ENCODE measurements at regions not wholly inside any gene's neighbourhood (a gene's known extent, or its start where the extent isn't known, plus 50 kb on each side); places are given as distances from the start of the nearest gene placed in this dataset.

- DNase-seq (ENCODE audit: low read depth in 1 of 2, low spot score in 1 of 2): no peak
- no peak overlapping the region for H3K4me3 ChIP-seq (replicated peaks; ENCODE audit: insufficient read depth, low read length)
- TF ChIP-seq, protein P1, sequence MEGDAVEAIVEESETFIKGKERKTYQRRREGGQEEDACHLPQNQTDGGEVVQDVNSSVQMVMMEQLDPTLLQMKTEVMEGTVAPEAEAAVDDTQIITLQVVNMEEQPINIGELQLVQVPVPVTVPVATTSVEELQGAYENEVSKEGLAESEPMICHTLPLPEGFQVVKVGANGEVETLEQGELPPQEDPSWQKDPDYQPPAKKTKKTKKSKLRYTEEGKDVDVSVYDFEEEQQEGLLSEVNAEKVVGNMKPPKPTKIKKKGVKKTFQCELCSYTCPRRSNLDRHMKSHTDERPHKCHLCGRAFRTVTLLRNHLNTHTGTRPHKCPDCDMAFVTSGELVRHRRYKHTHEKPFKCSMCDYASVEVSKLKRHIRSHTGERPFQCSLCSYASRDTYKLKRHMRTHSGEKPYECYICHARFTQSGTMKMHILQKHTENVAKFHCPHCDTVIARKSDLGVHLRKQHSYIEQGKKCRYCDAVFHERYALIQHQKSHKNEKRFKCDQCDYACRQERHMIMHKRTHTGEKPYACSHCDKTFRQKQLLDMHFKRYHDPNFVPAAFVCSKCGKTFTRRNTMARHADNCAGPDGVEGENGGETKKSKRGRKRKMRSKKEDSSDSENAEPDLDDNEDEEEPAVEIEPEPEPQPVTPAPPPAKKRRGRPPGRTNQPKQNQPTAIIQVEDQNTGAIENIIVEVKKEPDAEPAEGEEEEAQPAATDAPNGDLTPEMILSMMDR (IDR thresholded peaks at IDR 0.05; ENCODE audit: insufficient read depth, low read length): no peak
- TF ChIP-seq SPI1 (IDR thresholded peaks at IDR 0.05; ENCODE audit: borderline replicate concordance, low read depth) (no peak), POLR2AphosphoS5 (IDR thresholded peaks at IDR 0.05; ENCODE audit: low read depth) (no peak), GABPA (IDR thresholded peaks at IDR 0.05; ENCODE audit: low read depth) (no peak)
- TF ChIP-seq, protein P2, sequence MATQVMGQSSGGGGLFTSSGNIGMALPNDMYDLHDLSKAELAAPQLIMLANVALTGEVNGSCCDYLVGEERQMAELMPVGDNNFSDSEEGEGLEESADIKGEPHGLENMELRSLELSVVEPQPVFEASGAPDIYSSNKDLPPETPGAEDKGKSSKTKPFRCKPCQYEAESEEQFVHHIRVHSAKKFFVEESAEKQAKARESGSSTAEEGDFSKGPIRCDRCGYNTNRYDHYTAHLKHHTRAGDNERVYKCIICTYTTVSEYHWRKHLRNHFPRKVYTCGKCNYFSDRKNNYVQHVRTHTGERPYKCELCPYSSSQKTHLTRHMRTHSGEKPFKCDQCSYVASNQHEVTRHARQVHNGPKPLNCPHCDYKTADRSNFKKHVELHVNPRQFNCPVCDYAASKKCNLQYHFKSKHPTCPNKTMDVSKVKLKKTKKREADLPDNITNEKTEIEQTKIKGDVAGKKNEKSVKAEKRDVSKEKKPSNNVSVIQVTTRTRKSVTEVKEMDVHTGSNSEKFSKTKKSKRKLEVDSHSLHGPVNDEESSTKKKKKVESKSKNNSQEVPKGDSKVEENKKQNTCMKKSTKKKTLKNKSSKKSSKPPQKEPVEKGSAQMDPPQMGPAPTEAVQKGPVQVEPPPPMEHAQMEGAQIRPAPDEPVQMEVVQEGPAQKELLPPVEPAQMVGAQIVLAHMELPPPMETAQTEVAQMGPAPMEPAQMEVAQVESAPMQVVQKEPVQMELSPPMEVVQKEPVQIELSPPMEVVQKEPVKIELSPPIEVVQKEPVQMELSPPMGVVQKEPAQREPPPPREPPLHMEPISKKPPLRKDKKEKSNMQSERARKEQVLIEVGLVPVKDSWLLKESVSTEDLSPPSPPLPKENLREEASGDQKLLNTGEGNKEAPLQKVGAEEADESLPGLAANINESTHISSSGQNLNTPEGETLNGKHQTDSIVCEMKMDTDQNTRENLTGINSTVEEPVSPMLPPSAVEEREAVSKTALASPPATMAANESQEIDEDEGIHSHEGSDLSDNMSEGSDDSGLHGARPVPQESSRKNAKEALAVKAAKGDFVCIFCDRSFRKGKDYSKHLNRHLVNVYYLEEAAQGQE (IDR thresholded peaks at IDR 0.05; ENCODE audit: insufficient replicate concordance, low read depth): no peak
- H3K27ac ChIP-seq (replicated peaks): no peak overlapping the region
- H3K27me3 ChIP-seq (ENCODE audit: insufficient read depth, poor library complexity, severe bottlenecking): no peaks in the 10 kb centered on the region
Observed at GRCh38 chr6:80720824-80721223, 614.4 kb downstream of the BCKDHB start.

DNA sequence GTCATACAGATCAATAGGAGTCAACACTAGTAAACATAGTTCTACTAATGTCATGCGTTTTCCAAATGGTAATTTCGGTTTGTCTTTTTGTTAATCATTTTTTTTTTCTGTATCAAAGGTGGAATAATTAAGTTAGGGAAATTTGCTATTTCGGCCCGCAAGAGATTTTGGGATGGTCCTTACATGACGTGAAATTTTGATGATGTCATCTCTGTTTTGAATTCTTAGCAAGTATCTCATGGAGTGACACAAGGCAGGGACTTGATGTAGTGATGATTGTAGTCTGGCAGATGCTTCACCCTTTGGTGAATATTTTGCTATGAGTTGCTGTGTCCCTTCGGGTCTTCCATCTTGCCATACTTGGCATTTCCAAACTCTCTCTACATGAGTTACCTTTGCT, 608.0 kb downstream of the BCKDHB start:
- H3K27me3 ChIP-seq (ENCODE audit: insufficient read depth, poor library complexity, severe bottlenecking): no peaks in the 10 kb centered on the region
- no peak overlapping the region for H3K27ac ChIP-seq (replicated peaks)
- no peak overlapping the region for H3K4me3 ChIP-seq (replicated peaks; ENCODE audit: insufficient read depth, low read length)
- TF ChIP-seq POLR2AphosphoS5 (IDR thresholded peaks at IDR 0.05; ENCODE audit: low read depth) (no peak), SPI1 (IDR thresholded peaks at IDR 0.05; ENCODE audit: borderline replicate concordance, low read depth) (no peak), GABPA (IDR thresholded peaks at IDR 0.05; ENCODE audit: low read depth) (no peak)
- TF ChIP-seq, protein P1 (IDR thresholded peaks at IDR 0.05; ENCODE audit: insufficient read depth, low read length): no peak
- DNase-seq (ENCODE audit: low read depth in 1 of 2, low spot score in 1 of 2): no peak

GRCh38 chr6:80698459-80698858, 592.0 kb downstream of the BCKDHB start:
- DNase-seq (ENCODE audit: low read depth in 1 of 2, low spot score in 1 of 2): no peak

DNA sequence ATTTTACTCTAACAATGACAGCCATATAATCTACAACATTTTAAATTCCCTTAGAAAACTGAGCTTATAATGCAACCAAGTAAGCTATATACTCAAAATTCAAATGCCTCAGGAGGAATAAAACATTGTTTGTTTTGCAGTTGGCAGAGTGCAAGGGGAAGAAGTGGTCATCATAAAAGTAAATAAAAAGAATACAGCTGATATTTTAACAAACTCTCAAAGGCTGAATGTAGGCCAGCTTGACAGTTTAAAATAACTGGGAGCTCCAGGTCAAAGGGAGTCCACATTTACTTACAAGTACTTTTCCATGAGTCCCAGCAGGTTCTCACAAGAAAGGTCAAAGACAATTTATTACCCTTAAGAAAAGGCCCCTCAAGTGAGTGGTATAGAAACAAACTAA, 589.8 kb downstream of the BCKDHB start:
- Histone ChIP-seq H3K27me3 (ENCODE audit: insufficient read depth, poor library complexity, severe bottlenecking) (no peaks in the 10 kb centered on the region), H3K4me3 (replicated peaks; ENCODE audit: insufficient read depth, low read length) (no peak overlapping the region), H3K27ac (replicated peaks) (no peak overlapping the region)
- no peak for DNase-seq (ENCODE audit: low read depth in 1 of 2, low spot score in 1 of 2)
- TF ChIP-seq GABPA (IDR thresholded peaks at IDR 0.05; ENCODE audit: low read depth): no peak
- no peak for TF ChIP-seq SPI1 (IDR thresholded peaks at IDR 0.05; ENCODE audit: borderline replicate concordance, low read depth)
- no peak for TF ChIP-seq POLR2AphosphoS5 (IDR thresholded peaks at IDR 0.05; ENCODE audit: low read depth)
- TF ChIP-seq, protein P1 (IDR thresholded peaks at IDR 0.05; ENCODE audit: insufficient read depth, low read length): no peak
- TF ChIP-seq, protein P2 (IDR thresholded peaks at IDR 0.05; ENCODE audit: insufficient replicate concordance, low read depth): no peak

More at GRCh38 chr6:80698459-80698858, 592.0 kb downstream of the BCKDHB start:
- H3K4me3 ChIP-seq (replicated peaks; ENCODE audit: insufficient read depth, low read length): no peak overlapping the region
- TF ChIP-seq POLR2AphosphoS5 (IDR thresholded peaks at IDR 0.05; ENCODE audit: low read depth) (no peak), GABPA (IDR thresholded peaks at IDR 0.05; ENCODE audit: low read depth) (no peak)
- TF ChIP-seq, protein P2 (IDR thresholded peaks at IDR 0.05; ENCODE audit: insufficient replicate concordance, low read depth): no peak
- no peaks in the 10 kb centered on the region for H3K27me3 ChIP-seq (ENCODE audit: insufficient read depth, poor library complexity, severe bottlenecking)
- no peak overlapping the region for H3K27ac ChIP-seq (replicated peaks)

All from HL-60 (cell line).